ENCODE measurements at regions not wholly inside any gene's neighbourhood (a gene's known extent, or its start where the extent isn't known, plus 50 kb on each side); places are given as distances from the start of the nearest gene placed in this dataset.
A peak's percentile ranks its signal among the peaks of the same experiment; 100 is the strongest.

- TF ChIP-seq EGR1 (IDR thresholded peaks at IDR 0.05): no peak
- no peak for TF ChIP-seq RAD21 (IDR thresholded peaks at IDR 0.05; ENCODE audit: low read depth)
- TF ChIP-seq YY1 (IDR thresholded peaks at IDR 0.05; ENCODE audit: low read depth): no peak
- no peak for TF ChIP-seq ZBTB7A (IDR thresholded peaks at IDR 0.05; ENCODE audit: low read depth)
- no peak for TF ChIP-seq NFIC (IDR thresholded peaks at IDR 0.05)
These were observed 50.6 kb upstream of the L3MBTL4 start for GRCh38 chr18:6465281-6465680.

- TF ChIP-seq, protein P1, sequence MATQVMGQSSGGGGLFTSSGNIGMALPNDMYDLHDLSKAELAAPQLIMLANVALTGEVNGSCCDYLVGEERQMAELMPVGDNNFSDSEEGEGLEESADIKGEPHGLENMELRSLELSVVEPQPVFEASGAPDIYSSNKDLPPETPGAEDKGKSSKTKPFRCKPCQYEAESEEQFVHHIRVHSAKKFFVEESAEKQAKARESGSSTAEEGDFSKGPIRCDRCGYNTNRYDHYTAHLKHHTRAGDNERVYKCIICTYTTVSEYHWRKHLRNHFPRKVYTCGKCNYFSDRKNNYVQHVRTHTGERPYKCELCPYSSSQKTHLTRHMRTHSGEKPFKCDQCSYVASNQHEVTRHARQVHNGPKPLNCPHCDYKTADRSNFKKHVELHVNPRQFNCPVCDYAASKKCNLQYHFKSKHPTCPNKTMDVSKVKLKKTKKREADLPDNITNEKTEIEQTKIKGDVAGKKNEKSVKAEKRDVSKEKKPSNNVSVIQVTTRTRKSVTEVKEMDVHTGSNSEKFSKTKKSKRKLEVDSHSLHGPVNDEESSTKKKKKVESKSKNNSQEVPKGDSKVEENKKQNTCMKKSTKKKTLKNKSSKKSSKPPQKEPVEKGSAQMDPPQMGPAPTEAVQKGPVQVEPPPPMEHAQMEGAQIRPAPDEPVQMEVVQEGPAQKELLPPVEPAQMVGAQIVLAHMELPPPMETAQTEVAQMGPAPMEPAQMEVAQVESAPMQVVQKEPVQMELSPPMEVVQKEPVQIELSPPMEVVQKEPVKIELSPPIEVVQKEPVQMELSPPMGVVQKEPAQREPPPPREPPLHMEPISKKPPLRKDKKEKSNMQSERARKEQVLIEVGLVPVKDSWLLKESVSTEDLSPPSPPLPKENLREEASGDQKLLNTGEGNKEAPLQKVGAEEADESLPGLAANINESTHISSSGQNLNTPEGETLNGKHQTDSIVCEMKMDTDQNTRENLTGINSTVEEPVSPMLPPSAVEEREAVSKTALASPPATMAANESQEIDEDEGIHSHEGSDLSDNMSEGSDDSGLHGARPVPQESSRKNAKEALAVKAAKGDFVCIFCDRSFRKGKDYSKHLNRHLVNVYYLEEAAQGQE (IDR thresholded peaks at IDR 0.05; ENCODE audit: low read depth): no peak
These were observed 61.5 kb upstream of the L3MBTL4 start for GRCh38 chr18:6476190-6476589.

GRCh38 chr18:6476880-6477279 is 62.2 kb upstream of the L3MBTL4 start:
- TF ChIP-seq CREB1 (IDR thresholded peaks at IDR 0.05; ENCODE audit: low read depth) (no peak), TEAD4 (IDR thresholded peaks at IDR 0.05) (no peak), EP300 (IDR thresholded peaks at IDR 0.05; ENCODE audit: borderline replicate concordance) (no peak), TAF1 (IDR thresholded peaks at IDR 0.05; ENCODE audit: low read depth) (no peak), NFIC (IDR thresholded peaks at IDR 0.05) (no peak), RAD21 (IDR thresholded peaks at IDR 0.05; ENCODE audit: low read depth) (no peak), FOXM1 (IDR thresholded peaks at IDR 0.05; ENCODE audit: borderline replicate concordance, low read depth) (no peak), EGR1 (IDR thresholded peaks at IDR 0.05) (no peak), YY1 (IDR thresholded peaks at IDR 0.05; ENCODE audit: low read depth) (no peak), TCF12 (IDR thresholded peaks at IDR 0.05; ENCODE audit: low read depth) (no peak), ZBTB7A (IDR thresholded peaks at IDR 0.05; ENCODE audit: low read depth) (no peak)
- TF ChIP-seq, protein P2, sequence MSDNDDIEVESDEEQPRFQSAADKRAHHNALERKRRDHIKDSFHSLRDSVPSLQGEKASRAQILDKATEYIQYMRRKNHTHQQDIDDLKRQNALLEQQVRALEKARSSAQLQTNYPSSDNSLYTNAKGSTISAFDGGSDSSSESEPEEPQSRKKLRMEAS (IDR thresholded peaks at IDR 0.05): no peak
- TF ChIP-seq, protein P3, sequence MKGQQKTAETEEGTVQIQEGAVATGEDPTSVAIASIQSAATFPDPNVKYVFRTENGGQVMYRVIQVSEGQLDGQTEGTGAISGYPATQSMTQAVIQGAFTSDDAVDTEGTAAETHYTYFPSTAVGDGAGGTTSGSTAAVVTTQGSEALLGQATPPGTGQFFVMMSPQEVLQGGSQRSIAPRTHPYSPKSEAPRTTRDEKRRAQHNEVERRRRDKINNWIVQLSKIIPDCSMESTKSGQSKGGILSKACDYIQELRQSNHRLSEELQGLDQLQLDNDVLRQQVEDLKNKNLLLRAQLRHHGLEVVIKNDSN (IDR thresholded peaks at IDR 0.05): no peak

GRCh38 chr18:6478121-6478520 is 63.4 kb upstream of the L3MBTL4 start:
- TF ChIP-seq, protein P3 (IDR thresholded peaks at IDR 0.05): no peak
- TF ChIP-seq YY1 (IDR thresholded peaks at IDR 0.05; ENCODE audit: low read depth) (no peak), TAF1 (IDR thresholded peaks at IDR 0.05; ENCODE audit: low read depth) (no peak), NFIC (IDR thresholded peaks at IDR 0.05) (no peak), EP300 (IDR thresholded peaks at IDR 0.05; ENCODE audit: borderline replicate concordance) (no peak), RAD21 (IDR thresholded peaks at IDR 0.05; ENCODE audit: low read depth) (no peak), TCF12 (IDR thresholded peaks at IDR 0.05; ENCODE audit: low read depth) (no peak), CREB1 (IDR thresholded peaks at IDR 0.05; ENCODE audit: low read depth) (no peak), CEBPB (IDR thresholded peaks at IDR 0.05) (no peak), ZBTB7A (IDR thresholded peaks at IDR 0.05; ENCODE audit: low read depth) (no peak), FOXM1 (IDR thresholded peaks at IDR 0.05; ENCODE audit: borderline replicate concordance, low read depth) (no peak), EGR1 (IDR thresholded peaks at IDR 0.05) (no peak), TEAD4 (IDR thresholded peaks at IDR 0.05) (no peak)
- TF ChIP-seq, protein P1 (IDR thresholded peaks at IDR 0.05; ENCODE audit: low read depth): no peak
- TF ChIP-seq, protein P2 (IDR thresholded peaks at IDR 0.05): no peak

DNA sequence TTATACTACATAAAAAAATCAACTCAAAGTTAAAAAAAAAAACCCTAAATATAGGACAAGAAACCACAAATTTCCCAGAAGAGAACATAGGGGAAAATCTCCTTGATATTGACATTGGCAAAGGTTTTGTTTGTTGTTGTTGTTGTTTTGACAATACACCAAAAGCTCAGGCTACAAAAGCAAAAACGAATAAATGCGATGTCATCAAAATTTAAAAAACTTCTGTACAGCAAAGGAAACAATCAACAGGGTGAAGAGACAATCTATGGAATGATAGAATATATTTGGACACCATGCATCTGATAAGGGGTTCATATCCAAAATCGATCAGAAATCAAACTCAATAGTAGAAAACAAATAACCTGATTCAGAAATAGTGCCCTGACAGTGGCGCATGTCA is 65.0 kb upstream of the L3MBTL4 start:
- TF ChIP-seq EP300 (IDR thresholded peaks at IDR 0.05; ENCODE audit: borderline replicate concordance) (no peak), NFIC (IDR thresholded peaks at IDR 0.05) (no peak), ZBTB7A (IDR thresholded peaks at IDR 0.05; ENCODE audit: low read depth) (no peak), TAF1 (IDR thresholded peaks at IDR 0.05; ENCODE audit: low read depth) (no peak), RAD21 (IDR thresholded peaks at IDR 0.05; ENCODE audit: low read depth) (no peak), CEBPB (IDR thresholded peaks at IDR 0.05) (no peak)

GRCh38 chr18:6482198-6482977 is 67.7 kb upstream of the L3MBTL4 start:
- peak; percentile 15; the same call in 1 of the 2 replicates for TF ChIP-seq RAD21 (IDR thresholded peaks at IDR 0.05; ENCODE audit: low read depth)
- TF ChIP-seq TCF12 (IDR thresholded peaks at IDR 0.05; ENCODE audit: low read depth): no peak
- TF ChIP-seq CREB1 (IDR thresholded peaks at IDR 0.05; ENCODE audit: low read depth): no peak

Data from Ishikawa (cell line).